ENCODE measurements at regions not wholly inside any gene's neighbourhood (a gene's known extent, or its start where the extent isn't known, plus 50 kb on each side); places are given as distances from the start of the nearest gene placed in this dataset.

- H3K4me3 ChIP-seq (ENCODE audit: low read length) = no peak overlapping the region
- DNase-seq (ENCODE audit: low read depth) = no peak
- TF ChIP-seq CTCF (conservative IDR thresholded peaks at IDR 0.05; ENCODE audit: low read depth, low read length) = no peak
Observed at GRCh38 chr9:26013199-26013598, 335.0 kb upstream of the TUSC1 start.

- no peak for DNase-seq (ENCODE audit: low read depth)
- no peak overlapping the region for H3K4me3 ChIP-seq (ENCODE audit: low read length)
- TF ChIP-seq CTCF (conservative IDR thresholded peaks at IDR 0.05; ENCODE audit: low read depth, low read length) = no peak
Observed at GRCh38 chr9:26012797-26013196, 334.6 kb upstream of the TUSC1 start.

GRCh38 chr9:25994605-25995004, 316.4 kb upstream of the TUSC1 start:
- DNase-seq (ENCODE audit: low read depth) = no peak
- no peak for TF ChIP-seq CTCF (conservative IDR thresholded peaks at IDR 0.05; ENCODE audit: low read depth, low read length)
- no peak overlapping the region for H3K4me3 ChIP-seq (ENCODE audit: low read length)

GRCh38 chr9:25990376-25990775, 312.1 kb upstream of the TUSC1 start:
- no peak overlapping the region for H3K4me3 ChIP-seq (ENCODE audit: low read length)
- TF ChIP-seq CTCF (conservative IDR thresholded peaks at IDR 0.05; ENCODE audit: low read depth, low read length) = no peak
- DNase-seq (ENCODE audit: low read depth) = no peak

GRCh38 chr9:25975667-25976066, 297.4 kb upstream of the TUSC1 start:
- TF ChIP-seq CTCF (conservative IDR thresholded peaks at IDR 0.05; ENCODE audit: low read depth, low read length) = no peak
- H3K4me3 ChIP-seq (ENCODE audit: low read length) = no peak overlapping the region
- DNase-seq (ENCODE audit: low read depth) = no peak

GRCh38 chr9:25964239-25964638, 286.0 kb upstream of the TUSC1 start:
- peak; percentile 70 for TF ChIP-seq CTCF (conservative IDR thresholded peaks at IDR 0.05; ENCODE audit: low read depth, low read length)
- peak; percentile 39 for DNase-seq (ENCODE audit: low read depth)
- H3K4me3 ChIP-seq (ENCODE audit: low read length) = no peak overlapping the region

- H3K4me3 ChIP-seq (ENCODE audit: low read length) = no peak overlapping the region
- no peak for DNase-seq (ENCODE audit: low read depth)
- TF ChIP-seq CTCF (conservative IDR thresholded peaks at IDR 0.05; ENCODE audit: low read depth, low read length) = no peak
Observed at GRCh38 chr9:25960178-25960577, 281.9 kb upstream of the TUSC1 start.

Data from retinal pigment epithelial cell (primary cell).